Activated CD4-positive, alpha-beta T cell treated with anti-CD3 and anti-CD28 coated beads for 36 hours (primary cell): ENCODE measurements at regions not wholly inside any gene's neighbourhood (a gene's known extent, or its start where the extent isn't known, plus 50 kb on each side); places are given as distances from the start of the nearest gene placed in this dataset.

Source experiments
- ATAC-seq: fragments of 200-7000 bp; cut with Tn5 transposase; one replicate; pipeline ENCODE4 v1.10.0; 2021; ENCODE audit warnings: mild to moderate bottlenecking, moderate library complexity
- CTCF ChIA-PET: fragments of 350-600 bp; sonication (Branson Sonifier 250); formaldehyde crosslinking; loops from one replicate; lab custom pipeline; 2021; ENCODE audit warnings: antibody characterized with exemption; lab: Charles Lee
- POLR2A ChIA-PET: fragments of 350-600 bp; sonication (Branson Sonifier 250); formaldehyde crosslinking; loops from one replicate; lab custom pipeline; 2021; ENCODE audit warnings: antibody characterized with exemption, inconsistent platforms; lab: Charles Lee
- DNase-seq: peaks from one replicate; pipeline ENCODE4 v3.0.0-alpha.2; 2020
- H3K27ac Mint-ChIP-seq: one replicate; pipeline ENCODE4 v1.8.0; 2021; ENCODE audit warnings: mixed read lengths
- H3K27me3 Mint-ChIP-seq: one replicate; pipeline ENCODE4 v1.8.0; 2021; ENCODE audit warnings: mixed read lengths
- H3K36me3 Mint-ChIP-seq: one replicate; pipeline ENCODE4 v1.8.0; 2021; ENCODE audit warnings: low read depth, mixed read lengths
- H3K4me1 Mint-ChIP-seq: one replicate; pipeline ENCODE4 v1.8.0; 2021; ENCODE audit warnings: mixed read lengths
- H3K4me3 Mint-ChIP-seq: one replicate; pipeline ENCODE4 v1.8.0; 2021; ENCODE audit warnings: mild to moderate bottlenecking, moderate library complexity, mixed read lengths
- H3K9me3 Mint-ChIP-seq: one replicate; pipeline ENCODE4 v1.8.0; 2021; ENCODE audit warnings: low read depth, mixed read lengths
- intact Hi-C, 2 experiments: fragments of 100-400 bp; cut with DNase I in 1 of 2; cut with micrococcal nuclease in 1 of 2; formaldehyde crosslinking; loops; one replicate each; pipeline versions ENCODE4 v1.14.2 to v1.15.1; 2022 to 2024; cut with DNase I, micrococcal nuclease

GRCh38 chr13:61725806-61726205 lies 310.2 kb upstream of the PCDH20 start:
- no peak for ATAC-seq
- no peaks in the 10 kb centered on the region for H3K27me3 Mint-ChIP-seq
- H3K27ac Mint-ChIP-seq = no peak overlapping the region
- H3K36me3 Mint-ChIP-seq = no peaks in the 10 kb centered on the region
- H3K9me3 Mint-ChIP-seq = peaks cover 6% of the 10 kb centered on the region
- no peak overlapping the region for H3K4me3 Mint-ChIP-seq
- intact Hi-C loops = no loop called here
- ChIA-PET POLR2A (no interaction called here), CTCF (no interaction called here)
- H3K4me1 Mint-ChIP-seq = no peaks in the 10 kb centered on the region
- no peak for DNase-seq

GRCh38 chr13:61722119-61722518 lies 306.5 kb upstream of the PCDH20 start:
- Mint-ChIP-seq H3K27me3 (no peaks in the 10 kb centered on the region), H3K27ac (no peak overlapping the region), H3K4me3 (no peak overlapping the region), H3K9me3 (peaks cover 10% of the 10 kb centered on the region), H3K4me1 (no peaks in the 10 kb centered on the region), H3K36me3 (no peaks in the 10 kb centered on the region)
- intact Hi-C loops = no loop called here
- ATAC-seq (no peak), DNase-seq (no peak)
- ChIA-PET POLR2A (no interaction called here), CTCF (interaction anchor here (0.7 kb wide), 1 partner anchor 45 kb away, joined by 3 read pairs; no protein-coding TSS in a partner anchor)

GRCh38 chr13:61712621-61713020 lies 297.0 kb upstream of the PCDH20 start:
- H3K36me3 Mint-ChIP-seq = no peaks in the 10 kb centered on the region
- H3K9me3 Mint-ChIP-seq = peaks cover 12% of the 10 kb centered on the region
- no peaks in the 10 kb centered on the region for H3K4me1 Mint-ChIP-seq
- ChIA-PET CTCF (interaction anchor here (0.6 to 1.0 kb wide), 2 partner anchors 11 to 74 kb away, joined by 3 to 4 read pairs; no protein-coding TSS in a partner anchor), POLR2A (no interaction called here)
- H3K4me3 Mint-ChIP-seq = no peak overlapping the region
- H3K27me3 Mint-ChIP-seq = no peaks in the 10 kb centered on the region
- ATAC-seq (no peak), DNase-seq (no peak)
- H3K27ac Mint-ChIP-seq = no peak overlapping the region
- intact Hi-C loops = no loop called here

- Mint-ChIP-seq H3K9me3 (peaks cover 17% of the 10 kb centered on the region), H3K4me1 (no peaks in the 10 kb centered on the region), H3K27me3 (no peaks in the 10 kb centered on the region), H3K27ac (no peak overlapping the region), H3K36me3 (no peaks in the 10 kb centered on the region), H3K4me3 (no peak overlapping the region)
- POLR2A ChIA-PET = no interaction called here
- DNase-seq (no peak), ATAC-seq (no peak)
- intact Hi-C loops = no loop called here
- CTCF ChIA-PET = no interaction called here
These were observed 293.6 kb upstream of the PCDH20 start for GRCh38 chr13:61709258-61709657.

GRCh38 chr13:61706899-61707298 lies 291.2 kb upstream of the PCDH20 start:
- ATAC-seq (no peak), DNase-seq (no peak)
- peaks cover 20% of the 10 kb centered on the region for H3K9me3 Mint-ChIP-seq
- no peaks in the 10 kb centered on the region for H3K4me1 Mint-ChIP-seq
- H3K36me3 Mint-ChIP-seq = no peaks in the 10 kb centered on the region
- no peaks in the 10 kb centered on the region for H3K27me3 Mint-ChIP-seq
- no peak overlapping the region for H3K4me3 Mint-ChIP-seq
- intact Hi-C loops = no loop called here
- ChIA-PET POLR2A (no interaction called here), CTCF (no interaction called here)
- H3K27ac Mint-ChIP-seq = no peak overlapping the region

- H3K36me3 Mint-ChIP-seq = no peaks in the 10 kb centered on the region
- ChIA-PET POLR2A (no interaction called here), CTCF (no interaction called here)
- H3K27me3 Mint-ChIP-seq = no peaks in the 10 kb centered on the region
- intact Hi-C loops = no loop called here
- H3K4me3 Mint-ChIP-seq = no peak overlapping the region
- DNase-seq (no peak), ATAC-seq (no peak)
- peaks cover 16% of the 10 kb centered on the region for H3K9me3 Mint-ChIP-seq
- H3K27ac Mint-ChIP-seq = no peak overlapping the region
- H3K4me1 Mint-ChIP-seq = no peaks in the 10 kb centered on the region
These were observed 285.0 kb upstream of the PCDH20 start for GRCh38 chr13:61700620-61701019.

GRCh38 chr13:61700181-61700580 lies 284.5 kb upstream of the PCDH20 start:
- no peak overlapping the region for H3K4me3 Mint-ChIP-seq
- H3K9me3 Mint-ChIP-seq = peaks cover 16% of the 10 kb centered on the region
- no peaks in the 10 kb centered on the region for H3K36me3 Mint-ChIP-seq
- no peaks in the 10 kb centered on the region for H3K27me3 Mint-ChIP-seq
- intact Hi-C loops = no loop called here
- no peaks in the 10 kb centered on the region for H3K4me1 Mint-ChIP-seq
- ATAC-seq (no peak), DNase-seq (no peak)
- CTCF ChIA-PET = no interaction called here
- POLR2A ChIA-PET = no interaction called here
- H3K27ac Mint-ChIP-seq = no peak overlapping the region

- no peak for ATAC-seq
- Mint-ChIP-seq H3K27me3 (no peaks in the 10 kb centered on the region), H3K36me3 (no peaks in the 10 kb centered on the region), H3K9me3 (peaks cover 7% of the 10 kb centered on the region), H3K27ac (no peak overlapping the region), H3K4me3 (no peak overlapping the region), H3K4me1 (no peaks in the 10 kb centered on the region)
- intact Hi-C loops = no loop called here
- ChIA-PET POLR2A (no interaction called here), CTCF (no interaction called here)
- DNase-seq = no peak
These were observed 281.0 kb upstream of the PCDH20 start for GRCh38 chr13:61696676-61697075.

GRCh38 chr13:61695147-61695546 lies 279.5 kb upstream of the PCDH20 start:
- ATAC-seq = no peak
- H3K4me1 Mint-ChIP-seq = no peaks in the 10 kb centered on the region
- no peaks in the 10 kb centered on the region for H3K27me3 Mint-ChIP-seq
- DNase-seq = no peak
- no peaks in the 10 kb centered on the region for H3K36me3 Mint-ChIP-seq
- H3K4me3 Mint-ChIP-seq = no peak overlapping the region
- H3K27ac Mint-ChIP-seq = no peak overlapping the region
- CTCF ChIA-PET = interaction anchor here (0.8 to 1.2 kb wide), 2 partner anchors 9 to 11 kb away, joined by 3 read pairs; no protein-coding TSS in a partner anchor
- intact Hi-C loops = no loop called here
- POLR2A ChIA-PET = no interaction called here
- H3K9me3 Mint-ChIP-seq = peaks cover 7% of the 10 kb centered on the region

- Mint-ChIP-seq H3K4me1 (no peaks in the 10 kb centered on the region), H3K27ac (no peak overlapping the region), H3K4me3 (no peak overlapping the region), H3K9me3 (peaks cover 10% of the 10 kb centered on the region), H3K36me3 (no peaks in the 10 kb centered on the region), H3K27me3 (no peaks in the 10 kb centered on the region)
- ChIA-PET POLR2A (no interaction called here), CTCF (no interaction called here)
- DNase-seq = no peak
- no peak for ATAC-seq
- intact Hi-C loops = no loop called here
These were observed 277.0 kb upstream of the PCDH20 start for GRCh38 chr13:61692691-61693090.

GRCh38 chr13:61685682-61686012 lies 270.0 kb upstream of the PCDH20 start:
- H3K4me3 Mint-ChIP-seq = no peak overlapping the region
- H3K27me3 Mint-ChIP-seq = no peaks in the 10 kb centered on the region

GRCh38 chr13:61684976-61685681 lies 269.5 kb upstream of the PCDH20 start:
- POLR2A ChIA-PET = no interaction called here
- H3K27me3 Mint-ChIP-seq = no peaks in the 10 kb centered on the region
- no peak overlapping the region for H3K4me3 Mint-ChIP-seq
- ATAC-seq (no peak), DNase-seq (no peak)
- peaks cover 14% of the 10 kb centered on the region for H3K9me3 Mint-ChIP-seq
- H3K27ac Mint-ChIP-seq = no peak overlapping the region
- CTCF ChIA-PET = interaction anchor here (0.9 kb wide), 1 partner anchor 10 kb away, joined by 3 read pairs; no protein-coding TSS in a partner anchor
- H3K36me3 Mint-ChIP-seq = no peaks in the 10 kb centered on the region
- intact Hi-C loops = no loop called here
- H3K4me1 Mint-ChIP-seq = no peaks in the 10 kb centered on the region

More at GRCh38 chr13:61685682-61686012, 270.0 kb upstream of the PCDH20 start:
- Mint-ChIP-seq H3K27ac (no peak overlapping the region), H3K4me1 (no peaks in the 10 kb centered on the region), H3K9me3 (peaks cover 14% of the 10 kb centered on the region), H3K36me3 (no peaks in the 10 kb centered on the region)
- ChIA-PET POLR2A (no interaction called here), CTCF (no interaction called here)
- intact Hi-C loops = no loop called here
- DNase-seq = no peak
- no peak for ATAC-seq
